HEK293T (cell line): ENCODE measurements at regions not wholly inside any gene's neighbourhood (a gene's known extent, or its start where the extent isn't known, plus 50 kb on each side); places are given as distances from the start of the nearest gene placed in this dataset.
"Not testable (repeated sequence)": the region's sequence is repeated elsewhere in the genome, so short reads cannot be mapped to it uniquely, and the experiment has no call there.

ENCODE experiments used
- CTCF ChIA-PET: fragments of 350-600 bp; formaldehyde crosslinking; extraction: SDS; loops from one replicate; lab custom pipeline; 2021; ENCODE audit warnings: antibody characterized with exemption, inconsistent platforms; lab: Yijun Ruan, JAX
- POLR2A ChIA-PET: fragments of 350-600 bp; formaldehyde crosslinking; extraction: SDS; loops from one replicate; lab custom pipeline; 2020; ENCODE audit warnings: antibody characterized with exemption, inconsistent platforms; lab: Yijun Ruan, JAX
- DNase-seq: peaks from one replicate; pipeline ENCODE4 v3.0.0; 2012; ENCODE audit warnings: mixed read lengths; ENCODE audit errors: extremely low spot score
- ARNT ChIP-seq: fragments of 450-650 bp; IDR thresholded peaks from 2 replicates; pipeline ENCODE4 v1.6.1; 2017; ENCODE audit warnings: mild to moderate bottlenecking
- BHLHE40 ChIP-seq: fragments of 450-650 bp; IDR thresholded peaks from 2 replicates; pipeline ENCODE4 v1.6.1; 2016; ENCODE audit warnings: mild to moderate bottlenecking, moderate library complexity, borderline replicate concordance
- CTBP1 ChIP-seq: fragments of 450-650 bp; IDR thresholded peaks from 2 replicates; pipeline ENCODE4 v1.6.1; 2016; ENCODE audit warnings: borderline replicate concordance
- ELF4 ChIP-seq: fragments of 450-650 bp; IDR thresholded peaks from 2 replicates; pipeline ENCODE4 v1.6.1; 2017; ENCODE audit warnings: antibody characterized with exemption
- FOXA1 ChIP-seq: fragments of 450-650 bp; IDR thresholded peaks from 2 replicates; pipeline ENCODE4 v1.6.1; 2016; ENCODE audit warnings: mild to moderate bottlenecking
- FOXK2 ChIP-seq: fragments of 450-650 bp; IDR thresholded peaks from 2 replicates; pipeline ENCODE4 v1.6.1; 2016; ENCODE audit warnings: mild to moderate bottlenecking
- FOXM1 ChIP-seq: fragments of 450-650 bp; IDR thresholded peaks from 2 replicates; pipeline ENCODE4 v1.6.1; 2017; ENCODE audit warnings: mild to moderate bottlenecking, borderline replicate concordance
- HDGF ChIP-seq: fragments of 450-650 bp; IDR thresholded peaks from 2 replicates; pipeline ENCODE4 v1.6.1; 2017; ENCODE audit warnings: antibody characterized with exemption, borderline replicate concordance
- L3MBTL2 ChIP-seq: fragments of 450-650 bp; conservative IDR thresholded peaks from 2 replicates; pipeline ENCODE4 v1.6.1; 2016; ENCODE audit warnings: mild to moderate bottlenecking
- LEF1 ChIP-seq: fragments of 450-650 bp; IDR thresholded peaks from 2 replicates; pipeline ENCODE4 v1.6.1; 2017; ENCODE audit warnings: mild to moderate bottlenecking, borderline replicate concordance
- NFRKB ChIP-seq: fragments of 450-650 bp; IDR thresholded peaks from 2 replicates; pipeline ENCODE4 v1.6.1; 2016; ENCODE audit warnings: mild to moderate bottlenecking, moderate library complexity
- SP1 ChIP-seq: fragments of 450-650 bp; IDR thresholded peaks from 2 replicates; pipeline ENCODE4 v1.6.1; 2017
- SUZ12 ChIP-seq: fragments of 450-650 bp; IDR thresholded peaks from 2 replicates; pipeline ENCODE4 v1.6.1; 2016; ENCODE audit warnings: mild to moderate bottlenecking
- TARDBP ChIP-seq: fragments of 450-650 bp; IDR thresholded peaks from 2 replicates; pipeline ENCODE4 v1.6.1; 2016
- ZNF384 ChIP-seq: fragments of 450-650 bp; IDR thresholded peaks from 2 replicates; pipeline ENCODE4 v1.6.1; 2016
- TF ChIP-seq, protein P1 (sequence below): fragments of 450-650 bp; IDR thresholded peaks from 2 replicates; pipeline ENCODE4 v1.6.1; 2016

- CTCF ChIA-PET, DNase-seq, POLR2A ChIA-PET: not testable (repeated sequence)
These were observed 50.6 kb upstream of the GRHL3 start for GRCh38 chr1:24268555-24268954.

- CTCF ChIA-PET: interaction anchor here (0.5 to 0.6 kb wide), 2 partner anchors 115 to 152 kb away, joined by 3 to 4 read pairs; no protein-coding TSS in a partner anchor
- POLR2A ChIA-PET: no interaction called here
- no peak for TF ChIP-seq BHLHE40
- TF ChIP-seq, protein P1, sequence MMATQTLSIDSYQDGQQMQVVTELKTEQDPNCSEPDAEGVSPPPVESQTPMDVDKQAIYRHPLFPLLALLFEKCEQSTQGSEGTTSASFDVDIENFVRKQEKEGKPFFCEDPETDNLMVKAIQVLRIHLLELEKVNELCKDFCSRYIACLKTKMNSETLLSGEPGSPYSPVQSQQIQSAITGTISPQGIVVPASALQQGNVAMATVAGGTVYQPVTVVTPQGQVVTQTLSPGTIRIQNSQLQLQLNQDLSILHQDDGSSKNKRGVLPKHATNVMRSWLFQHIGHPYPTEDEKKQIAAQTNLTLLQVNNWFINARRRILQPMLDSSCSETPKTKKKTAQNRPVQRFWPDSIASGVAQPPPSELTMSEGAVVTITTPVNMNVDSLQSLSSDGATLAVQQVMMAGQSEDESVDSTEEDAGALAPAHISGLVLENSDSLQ: no peak
- no peak for TF ChIP-seq TARDBP
- no peak for TF ChIP-seq ZNF384
- no peak for TF ChIP-seq ARNT
- TF ChIP-seq L3MBTL2: no peak
- no peak for TF ChIP-seq FOXK2
- no peak for TF ChIP-seq SUZ12
- TF ChIP-seq ELF4: no peak
- TF ChIP-seq SP1: no peak
- no peak for TF ChIP-seq NFRKB
- no peak for TF ChIP-seq CTBP1
- no peak for TF ChIP-seq HDGF
- no peak for TF ChIP-seq LEF1
- TF ChIP-seq FOXM1: no peak
- TF ChIP-seq FOXA1: no peak
- DNase-seq: no peak
These were observed 52.2 kb upstream of the GRHL3 start for GRCh38 chr1:24266998-24267397.

DNA sequence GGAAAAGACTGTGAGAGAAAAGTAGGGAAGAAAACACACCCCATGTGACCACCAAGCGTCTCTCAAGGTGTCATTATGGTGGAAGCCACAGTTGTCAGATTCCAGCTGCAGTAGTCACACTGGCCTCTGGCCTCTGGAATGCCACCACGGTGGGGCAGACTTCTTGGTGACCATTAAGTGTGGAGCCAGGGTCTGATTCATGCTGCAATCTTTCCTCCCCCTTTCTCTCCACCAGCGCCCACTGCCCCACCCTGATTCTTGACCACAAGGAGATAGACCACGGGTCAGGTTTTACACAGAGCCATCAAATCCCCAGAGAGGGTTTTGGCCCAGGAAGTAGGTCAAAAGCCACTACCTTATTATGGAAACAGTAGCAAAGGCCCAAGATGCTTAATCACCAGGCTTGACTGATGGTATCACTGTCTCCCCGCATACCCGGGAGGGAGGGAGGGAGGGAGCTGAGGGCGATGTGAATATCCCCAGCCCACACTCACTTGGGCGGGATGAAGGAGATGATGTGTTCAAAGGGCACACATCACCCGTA lies 52.7 kb upstream of the GRHL3 start:
- TF ChIP-seq, protein P1: no peak
- no peak for TF ChIP-seq FOXM1
- no peak for TF ChIP-seq ARNT
- TF ChIP-seq ELF4: no peak
- TF ChIP-seq CTBP1: no peak
- TF ChIP-seq FOXK2: no peak
- CTCF ChIA-PET: interaction anchor here (0.5 to 0.6 kb wide), 2 partner anchors 114 to 152 kb away, joined by 3 to 4 read pairs; no protein-coding TSS in a partner anchor
- POLR2A ChIA-PET: no interaction called here
- no peak for DNase-seq

- ChIA-PET POLR2A (no interaction called here), CTCF (no interaction called here)
- no peak for DNase-seq
- TF ChIP-seq FOXM1 (no peak), BHLHE40 (no peak), L3MBTL2 (no peak), FOXK2 (no peak), ARNT (no peak), TARDBP (no peak)
- TF ChIP-seq, protein P1: no peak
These were observed 55.4 kb upstream of the GRHL3 start for GRCh38 chr1:24263746-24264145.

DNA sequence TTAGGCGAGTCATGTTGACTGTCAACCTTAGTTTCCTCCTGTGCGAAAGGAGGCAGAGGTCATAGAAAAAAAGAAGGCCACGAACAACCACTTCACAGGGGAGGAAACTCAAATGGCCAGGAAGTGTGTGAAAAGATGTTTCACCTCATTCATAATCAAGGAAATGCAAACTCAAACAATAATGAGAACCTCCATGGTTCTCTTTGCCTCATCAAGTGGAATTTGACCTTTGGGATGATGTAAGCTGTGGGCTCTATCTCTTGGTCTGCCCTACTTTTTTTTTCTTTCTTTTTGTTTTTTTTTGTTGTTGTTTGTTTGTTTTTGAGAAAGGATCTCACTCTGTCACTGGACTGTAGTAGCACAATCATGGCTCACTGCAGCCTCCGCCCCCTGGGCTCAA lies 55.9 kb upstream of the GRHL3 start:
- ChIA-PET CTCF (no interaction called here), POLR2A (no interaction called here)
- TF ChIP-seq FOXA1 (no peak), HDGF (no peak), FOXK2 (no peak), ZNF384 (no peak), FOXM1 (no peak), ELF4 (no peak), CTBP1 (no peak), SUZ12 (no peak), LEF1 (no peak), SP1 (no peak), L3MBTL2 (no peak), BHLHE40 (no peak), NFRKB (no peak)
- TF ChIP-seq, protein P1: no peak
- no peak for DNase-seq

- CTCF ChIA-PET: no interaction called here
These were observed 57.2 kb upstream of the GRHL3 start for GRCh38 chr1:24261977-24262376.

More at GRCh38 chr1:24261977-24262376, 57.2 kb upstream of the GRHL3 start:
- POLR2A ChIA-PET: no interaction called here
- no peak for TF ChIP-seq SUZ12
- no peak for DNase-seq
